ENCODE measurements at regions not wholly inside any gene's neighbourhood (a gene's known extent, or its start where the extent isn't known, plus 50 kb on each side); places are given as distances from the start of the nearest gene placed in this dataset.

DNA sequence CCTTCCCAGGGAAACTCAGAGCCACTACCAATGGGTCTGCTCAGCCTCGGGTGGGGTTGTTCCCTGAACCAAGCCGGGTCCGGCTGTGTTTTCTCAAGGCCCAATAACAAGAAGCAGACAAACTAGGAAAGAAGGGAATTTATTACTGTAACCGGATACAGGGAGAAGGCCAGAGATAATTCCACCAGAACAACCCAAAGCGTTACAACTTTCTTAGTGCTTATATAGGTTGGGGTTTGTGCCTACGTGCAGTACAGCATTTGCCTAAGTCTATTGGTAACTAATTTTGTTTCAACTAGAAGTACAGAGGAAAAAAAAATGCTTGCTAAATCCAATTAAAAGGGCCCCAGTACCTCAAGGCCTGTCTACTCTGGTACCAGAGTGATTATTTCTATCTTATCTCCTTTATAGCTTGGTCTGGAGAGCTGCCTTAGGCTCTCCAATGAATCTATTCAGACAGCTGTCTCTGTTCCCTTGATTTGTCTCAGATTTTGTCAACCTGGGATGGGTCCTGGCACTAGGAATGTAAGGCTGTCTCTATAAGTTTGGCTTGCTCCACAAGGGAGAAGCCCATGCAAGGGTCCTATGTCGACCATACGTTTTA, 57.3 kb upstream of the CCDC190 start:
- DNase-seq: no peak

DNA sequence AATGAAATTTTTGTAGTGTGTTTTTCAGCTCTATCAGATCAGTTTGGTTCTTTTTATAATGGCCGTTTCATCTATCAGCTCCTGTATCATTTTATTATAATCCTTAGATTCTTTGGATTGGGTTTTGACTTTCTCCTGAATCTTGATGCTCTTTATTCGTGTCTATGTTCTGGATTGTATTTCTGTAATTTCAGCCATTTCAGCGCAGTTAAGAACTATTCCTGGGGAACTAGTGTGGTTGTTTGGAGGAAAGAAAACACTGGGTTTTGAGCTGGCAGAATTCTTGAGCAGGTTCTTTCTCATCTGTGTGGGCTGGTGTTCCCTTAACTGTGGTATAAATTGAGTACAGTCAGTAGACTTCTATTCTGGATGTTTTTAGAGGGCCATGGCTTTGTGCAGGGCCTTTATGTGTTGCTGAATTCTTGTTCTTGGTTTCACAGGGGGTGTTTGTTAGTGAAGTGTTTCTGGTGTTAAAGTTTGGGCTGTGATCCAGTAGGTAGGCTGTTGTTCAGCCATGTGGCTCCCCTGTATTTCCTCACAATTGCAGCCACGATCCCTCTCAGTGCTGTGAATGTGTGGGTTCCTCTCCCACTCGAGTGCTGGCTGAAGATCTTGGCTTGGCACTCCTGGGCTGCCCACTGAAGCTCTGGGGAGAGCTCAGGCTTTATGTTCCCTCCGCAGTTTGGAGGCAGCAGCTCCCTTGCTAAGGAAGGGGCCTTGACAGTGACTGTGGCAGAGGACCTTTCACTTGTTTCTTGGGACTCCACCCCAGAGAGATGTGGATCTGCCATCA, 56.0 kb upstream of the CCDC190 start:
- no peak for DNase-seq

DNA sequence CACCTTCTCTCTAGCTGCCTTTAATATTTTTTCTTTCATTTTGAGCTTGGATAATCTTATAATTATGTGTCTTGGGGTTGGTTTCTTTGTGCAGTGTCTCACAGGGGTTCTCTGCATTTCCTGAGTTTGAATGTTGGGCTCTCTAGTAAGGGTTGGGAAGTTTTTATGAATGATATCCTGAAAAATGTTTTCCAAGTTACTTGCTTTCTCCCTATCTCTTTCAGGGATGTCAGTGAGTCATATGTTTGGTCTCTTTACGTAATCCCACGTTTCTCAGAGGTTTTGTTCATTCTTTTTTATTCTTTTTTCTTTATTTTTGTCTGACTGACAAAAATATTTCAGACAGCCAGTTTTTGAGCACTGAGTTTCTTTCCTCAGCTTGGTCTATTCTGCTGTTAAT, 55.4 kb upstream of the CCDC190 start:
- DNase-seq: no peak

- DNase-seq: no peak
Observed at GRCh38 chr1:162914601-162915000, 53.6 kb upstream of the CCDC190 start.

- DNase-seq: no peak
Observed at GRCh38 chr1:162913345-162913744, 52.4 kb upstream of the CCDC190 start.

GRCh38 chr1:162912061-162912667, 51.2 kb upstream of the CCDC190 start:
- no peak for DNase-seq
